ENCODE measurements at regions not wholly inside any gene's neighbourhood (a gene's known extent, or its start where the extent isn't known, plus 50 kb on each side); places are given as distances from the start of the nearest gene placed in this dataset.
"Not testable (repeated sequence)": the region's sequence is repeated elsewhere in the genome, so short reads cannot be mapped to it uniquely, and the experiment has no call there.

- no peak for DNase-seq (ENCODE audit: low spot score)
Measured at GRCh38 chr18:76046221-76046620, 448.8 kb downstream of the ZNF516 start.

- no peak for DNase-seq (ENCODE audit: low spot score)
Measured at GRCh38 chr18:76042511-76042910, 452.5 kb downstream of the ZNF516 start.

- no peak for DNase-seq (ENCODE audit: low spot score)
Measured at GRCh38 chr18:76018210-76018609, 476.8 kb downstream of the ZNF516 start.

GRCh38 chr18:76013057-76013456 is 482.0 kb downstream of the ZNF516 start:
- DNase-seq (ENCODE audit: low spot score) = no peak

GRCh38 chr18:76005632-76006208 is 489.3 kb downstream of the ZNF516 start:
- DNase-seq (ENCODE audit: low spot score) = no peak

- not testable (repeated sequence) for DNase-seq (ENCODE audit: low spot score)
Measured at GRCh38 chr18:75987913-75988312, 507.1 kb downstream of the ZNF516 start.

- no peak for DNase-seq (ENCODE audit: low spot score)
Measured at GRCh38 chr18:75984853-75985252, 510.2 kb downstream of the ZNF516 start.

GRCh38 chr18:75981102-75981501 is 513.9 kb downstream of the ZNF516 start:
- DNase-seq (ENCODE audit: low spot score) = no peak

GRCh38 chr18:75977081-75977480 is 518.0 kb downstream of the ZNF516 start:
- DNase-seq (ENCODE audit: low spot score) = no peak

- DNase-seq (ENCODE audit: low spot score) = no peak
Measured at GRCh38 chr18:75970212-75970611, 524.8 kb downstream of the ZNF516 start.

- no peak for DNase-seq (ENCODE audit: low spot score)
Measured at GRCh38 chr18:75966431-75966830, 528.6 kb downstream of the ZNF516 start.

GRCh38 chr18:75962036-75962572 is 532.9 kb downstream of the ZNF516 start:
- DNase-seq (ENCODE audit: low spot score) = no peak

- DNase-seq (ENCODE audit: low spot score) = not testable (repeated sequence)
Measured at GRCh38 chr18:75960356-75960755, 532.9 kb upstream of the SMIM21 start.

GRCh38 chr18:75959150-75959549 is 531.6 kb upstream of the SMIM21 start:
- DNase-seq (ENCODE audit: low spot score) = no peak

GRCh38 chr18:75958683-75959082 is 531.2 kb upstream of the SMIM21 start:
- no peak for DNase-seq (ENCODE audit: low spot score)

GRCh38 chr18:75945265-75945933 is 517.9 kb upstream of the SMIM21 start:
- DNase-seq (ENCODE audit: low spot score) = no peak

- DNase-seq (ENCODE audit: low spot score) = no peak
Measured at GRCh38 chr18:75937306-75937705, 509.8 kb upstream of the SMIM21 start.

- DNase-seq (ENCODE audit: low spot score) = no peak
Measured at GRCh38 chr18:75936862-75937261, 509.4 kb upstream of the SMIM21 start.

- no peak for DNase-seq (ENCODE audit: low spot score)
Measured at GRCh38 chr18:75931079-75931478, 503.6 kb upstream of the SMIM21 start.

- DNase-seq (ENCODE audit: low spot score) = no peak
Measured at GRCh38 chr18:75928706-75929105, 501.2 kb upstream of the SMIM21 start.

GRCh38 chr18:75927791-75928190 is 500.3 kb upstream of the SMIM21 start:
- no peak for DNase-seq (ENCODE audit: low spot score)

GRCh38 chr18:75926811-75927210 is 499.3 kb upstream of the SMIM21 start:
- no peak for DNase-seq (ENCODE audit: low spot score)

GRCh38 chr18:75923169-75923568 is 495.7 kb upstream of the SMIM21 start:
- DNase-seq (ENCODE audit: low spot score) = peak; percentile 91

- no peak for DNase-seq (ENCODE audit: low spot score)
Measured at GRCh38 chr18:75916624-75916982, 489.1 kb upstream of the SMIM21 start.

Measured in H4 (cell line).